MM.1S (cell line): ENCODE measurements at regions not wholly inside any gene's neighbourhood (a gene's known extent, or its start where the extent isn't known, plus 50 kb on each side); places are given as distances from the start of the nearest gene placed in this dataset.
"Not testable (repeated sequence)": the region's sequence is repeated elsewhere in the genome, so short reads cannot be mapped to it uniquely, and the experiment has no call there.

Source experiments
- DNase-seq: peaks from one replicate; pipeline ENCODE4 v3.0.0-alpha.2; 2015
- H2AFZ ChIP-seq: fragments of 300-600 bp; sonication (generic); 2 replicates; pipeline ENCODE4 v1.6.0; 2016; ENCODE audit warnings: antibody characterized with exemption, low read length
- H3F3A ChIP-seq: fragments of 300-600 bp; sonication (generic); 2 replicates; pipeline ENCODE4 v1.6.1; 2016; ENCODE audit warnings: mild to moderate bottlenecking, antibody characterized with exemption, low read length, moderate library complexity, mixed read lengths; ENCODE audit not compliant: insufficient read depth
- H3K27ac ChIP-seq: fragments of 300-600 bp; sonication (generic); 2 replicates; pipeline ENCODE4 v1.5.1; 2016; ENCODE audit warnings: mild to moderate bottlenecking, low read length
- H3K27me3 ChIP-seq: fragments of 300-600 bp; sonication (generic); replicated peaks from 2 replicates; pipeline ENCODE4 v1.6.0; 2016; ENCODE audit warnings: low read length; ENCODE audit not compliant: insufficient read depth
- H3K36me3 ChIP-seq: fragments of 300-600 bp; sonication (generic); replicated peaks from 2 replicates; pipeline ENCODE4 v1.6.1; 2016; ENCODE audit warnings: mild to moderate bottlenecking, low read length, mixed read lengths; ENCODE audit not compliant: insufficient read depth
- H3K4me1 ChIP-seq: fragments of 300-600 bp; sonication (generic); 2 replicates; pipeline ENCODE4 v1.6.1; 2016; ENCODE audit warnings: low read length, mixed read lengths
- H3K4me2 ChIP-seq: fragments of 300-600 bp; sonication (generic); 2 replicates; pipeline ENCODE4 v1.6.0; 2016; ENCODE audit warnings: low read depth, low read length
- H3K4me3 ChIP-seq: fragments of 300-600 bp; sonication (generic); 2 replicates; pipeline ENCODE4 v1.5.1; 2016; ENCODE audit warnings: low read length, mixed read lengths
- H3K79me2 ChIP-seq: fragments of 300-600 bp; sonication (generic); 2 replicates; pipeline ENCODE4 v1.6.1; 2016; ENCODE audit warnings: mixed run types, low read length, mixed read lengths
- H3K9ac ChIP-seq: fragments of 300-600 bp; sonication (generic); 2 replicates; pipeline ENCODE4 v1.6.1; 2016; ENCODE audit warnings: low read length, mixed read lengths
- H3K9me2 ChIP-seq: fragments of 300-600 bp; sonication (generic); replicated peaks from 2 replicates; pipeline ENCODE4 v1.6.1; 2016; ENCODE audit warnings: mild to moderate bottlenecking, low read length, mixed read lengths; ENCODE audit not compliant: insufficient read depth
- H3K9me3 ChIP-seq: fragments of 300-600 bp; sonication (generic); replicated peaks from 2 replicates; pipeline ENCODE4 v1.6.1; 2016; ENCODE audit warnings: mild to moderate bottlenecking, low read length, mixed read lengths; ENCODE audit not compliant: insufficient read depth
- H4K20me1 ChIP-seq: fragments of 300-600 bp; sonication (generic); 2 replicates; pipeline ENCODE4 v1.6.1; 2016; ENCODE audit warnings: mild to moderate bottlenecking, low read length, moderate library complexity, mixed read lengths; ENCODE audit not compliant: insufficient read depth
- EZH2 ChIP-seq: fragments of 300-600 bp; sonication (generic); optimal IDR thresholded peaks from 2 replicates; pipeline ENCODE3; 2017; ENCODE audit warnings: low read depth, mild to moderate bottlenecking, antibody characterized with exemption, low read length, mixed read lengths
- EZH2phosphoT487 ChIP-seq: fragments of 300-600 bp; sonication (generic); IDR thresholded peaks from 2 replicates; pipeline ENCODE4 v1.6.1; 2018; ENCODE audit warnings: antibody characterized with exemption, low read length
- TF ChIP-seq, protein P1 (sequence below): fragments of 300-600 bp; sonication (generic); IDR thresholded peaks from 2 replicates; pipeline ENCODE4 v1.5.1; 2016; ENCODE audit warnings: antibody characterized with exemption, low read length, mixed read lengths

DNA sequence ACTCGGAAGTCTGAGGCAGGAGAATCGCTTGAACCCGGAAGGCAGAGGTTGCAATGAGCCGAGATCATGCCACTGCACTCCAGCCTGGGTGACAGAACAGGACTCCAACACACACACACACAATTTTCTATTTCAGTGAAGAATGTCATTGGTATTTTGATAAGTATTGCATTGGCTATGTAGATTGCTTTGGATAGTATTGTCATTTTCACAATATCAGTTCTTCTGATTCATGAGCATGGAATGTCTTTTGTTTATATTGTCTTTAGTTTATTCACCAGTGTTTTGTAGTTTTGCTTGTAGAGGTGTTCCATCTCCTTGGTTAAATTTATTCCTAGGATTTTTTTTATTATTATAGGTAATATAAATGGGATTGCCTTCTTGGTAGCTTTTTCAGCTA lies 693.4 kb upstream of the SYT4 start:
- Histone ChIP-seq H3K9me3 (no peaks in the 10 kb centered on the region), H3K9ac (no peak overlapping the region), H3K4me2 (no peak overlapping the region), H3K27me3 (no peaks in the 10 kb centered on the region), H3K79me2 (no peaks in the 10 kb centered on the region), H3K4me3 (no peak overlapping the region), H3K9me2 (no peaks in the 10 kb centered on the region), H4K20me1 (no peaks in the 10 kb centered on the region), H3K4me1 (no peaks in the 10 kb centered on the region), H3K36me3 (no peaks in the 10 kb centered on the region), H3F3A (no peaks in the 10 kb centered on the region), H3K27ac (no peak overlapping the region), H2AFZ (no peak overlapping the region)
- no peak for TF ChIP-seq EZH2phosphoT487
- TF ChIP-seq, protein P1, sequence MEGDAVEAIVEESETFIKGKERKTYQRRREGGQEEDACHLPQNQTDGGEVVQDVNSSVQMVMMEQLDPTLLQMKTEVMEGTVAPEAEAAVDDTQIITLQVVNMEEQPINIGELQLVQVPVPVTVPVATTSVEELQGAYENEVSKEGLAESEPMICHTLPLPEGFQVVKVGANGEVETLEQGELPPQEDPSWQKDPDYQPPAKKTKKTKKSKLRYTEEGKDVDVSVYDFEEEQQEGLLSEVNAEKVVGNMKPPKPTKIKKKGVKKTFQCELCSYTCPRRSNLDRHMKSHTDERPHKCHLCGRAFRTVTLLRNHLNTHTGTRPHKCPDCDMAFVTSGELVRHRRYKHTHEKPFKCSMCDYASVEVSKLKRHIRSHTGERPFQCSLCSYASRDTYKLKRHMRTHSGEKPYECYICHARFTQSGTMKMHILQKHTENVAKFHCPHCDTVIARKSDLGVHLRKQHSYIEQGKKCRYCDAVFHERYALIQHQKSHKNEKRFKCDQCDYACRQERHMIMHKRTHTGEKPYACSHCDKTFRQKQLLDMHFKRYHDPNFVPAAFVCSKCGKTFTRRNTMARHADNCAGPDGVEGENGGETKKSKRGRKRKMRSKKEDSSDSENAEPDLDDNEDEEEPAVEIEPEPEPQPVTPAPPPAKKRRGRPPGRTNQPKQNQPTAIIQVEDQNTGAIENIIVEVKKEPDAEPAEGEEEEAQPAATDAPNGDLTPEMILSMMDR = no peak
- TF ChIP-seq EZH2 = no peak
- DNase-seq = no peak

DNA sequence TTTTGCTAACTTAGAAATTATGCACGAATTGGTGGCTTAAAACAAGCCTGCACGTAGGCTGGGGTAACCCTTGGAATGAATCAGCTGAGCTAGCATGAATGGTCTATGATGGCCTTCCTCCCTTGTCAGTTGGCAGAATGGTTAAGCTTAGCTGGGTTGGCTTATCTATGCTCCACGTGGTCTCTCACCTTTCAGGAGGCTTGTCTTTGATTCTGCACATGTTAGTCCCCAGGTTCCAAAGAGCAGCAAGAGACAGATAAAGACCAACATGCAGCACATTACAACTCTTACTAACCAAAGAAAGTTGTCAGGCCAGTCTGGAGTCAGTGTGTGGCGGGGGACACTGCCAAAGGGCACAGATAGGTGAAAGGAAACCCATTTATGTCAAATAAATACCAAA lies 700.9 kb upstream of the SYT4 start:
- H3K27me3 ChIP-seq = no peaks in the 10 kb centered on the region
- DNase-seq = no peak
- H3K4me3 ChIP-seq = no peak overlapping the region
- no peaks in the 10 kb centered on the region for H3K4me1 ChIP-seq
- H2AFZ ChIP-seq = no peak overlapping the region
- no peaks in the 10 kb centered on the region for H3F3A ChIP-seq
- H3K9ac ChIP-seq = no peak overlapping the region
- H3K9me2 ChIP-seq = no peaks in the 10 kb centered on the region
- no peaks in the 10 kb centered on the region for H3K9me3 ChIP-seq
- H4K20me1 ChIP-seq = no peaks in the 10 kb centered on the region
- no peaks in the 10 kb centered on the region for H3K36me3 ChIP-seq
- H3K4me2 ChIP-seq = no peak overlapping the region
- no peak overlapping the region for H3K27ac ChIP-seq
- TF ChIP-seq EZH2phosphoT487 = no peak
- TF ChIP-seq EZH2 = no peak
- TF ChIP-seq, protein P1 = no peak
- H3K79me2 ChIP-seq = no peaks in the 10 kb centered on the region

DNA sequence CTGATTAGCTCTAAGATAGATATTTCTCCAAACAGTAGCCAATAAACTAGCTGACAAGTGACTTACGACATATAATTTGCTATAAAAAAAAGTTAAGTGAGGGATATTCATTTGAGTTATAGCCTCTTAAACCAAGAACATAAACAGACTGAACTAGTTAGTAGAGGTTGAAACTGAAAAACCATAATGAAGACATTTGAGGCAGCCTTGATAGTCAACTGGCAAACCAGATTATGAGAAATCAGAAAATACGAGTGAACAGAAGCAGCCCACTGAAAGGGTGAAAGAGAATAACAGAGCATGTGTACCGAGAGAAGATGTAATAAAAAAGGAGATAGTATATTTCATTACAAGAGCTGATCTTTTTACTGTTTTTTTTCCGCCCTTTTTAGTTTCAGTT lies 698.1 kb upstream of the SETBP1 start:
- Histone ChIP-seq H3K27me3 (no peaks in the 10 kb centered on the region), H3K4me2 (no peak overlapping the region), H3K9me3 (no peaks in the 10 kb centered on the region), H4K20me1 (no peaks in the 10 kb centered on the region), H3K9me2 (no peaks in the 10 kb centered on the region), H2AFZ (no peak overlapping the region), H3K36me3 (no peaks in the 10 kb centered on the region), H3F3A (no peaks in the 10 kb centered on the region), H3K4me1 (no peaks in the 10 kb centered on the region), H3K4me3 (no peak overlapping the region), H3K79me2 (no peaks in the 10 kb centered on the region), H3K9ac (no peak overlapping the region), H3K27ac (no peak overlapping the region)
- no peak for DNase-seq
- TF ChIP-seq, protein P1 = no peak
- no peak for TF ChIP-seq EZH2phosphoT487
- TF ChIP-seq EZH2 = no peak

DNA sequence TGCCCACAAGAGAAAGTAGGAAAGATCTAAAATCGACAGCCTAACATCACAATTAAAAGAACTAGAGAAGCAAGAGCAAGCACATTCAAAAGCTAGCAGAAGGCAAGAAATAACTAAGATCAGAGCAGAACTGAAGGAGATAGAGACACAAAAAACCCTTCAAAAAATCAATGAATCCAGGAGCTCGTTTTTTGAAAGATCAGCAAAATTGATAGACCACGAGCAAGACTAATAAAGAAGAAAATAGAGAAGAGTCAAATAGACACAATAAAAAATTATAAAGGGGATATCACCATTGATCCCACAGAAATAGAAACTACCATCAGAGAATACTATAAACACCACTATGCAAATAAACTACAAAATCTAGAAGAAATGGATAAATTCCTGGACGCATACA lies 693.6 kb upstream of the SETBP1 start:
- not testable (repeated sequence) for H3K4me1 ChIP-seq, H3K36me3 ChIP-seq, H3K9ac ChIP-seq, H2AFZ ChIP-seq, H3K79me2 ChIP-seq, H4K20me1 ChIP-seq, H3K4me3 ChIP-seq, H3F3A ChIP-seq, H3K4me2 ChIP-seq, DNase-seq, H3K27me3 ChIP-seq, H3K9me2 ChIP-seq, H3K27ac ChIP-seq, H3K9me3 ChIP-seq
